GM18868 (cell line): ENCODE measurements at regions not wholly inside any gene's neighbourhood (a gene's known extent, or its start where the extent isn't known, plus 50 kb on each side); places are given as distances from the start of the nearest gene placed in this dataset.

ENCODE experiments used
- ATAC-seq: cut with Tn5 transposase; IDR thresholded peaks from one replicate; pipeline ENCODE4 v1.9.1; 2021; ENCODE audit warnings: mild to moderate bottlenecking, moderate library complexity; ENCODE audit not compliant: unreplicated experiment

DNA sequence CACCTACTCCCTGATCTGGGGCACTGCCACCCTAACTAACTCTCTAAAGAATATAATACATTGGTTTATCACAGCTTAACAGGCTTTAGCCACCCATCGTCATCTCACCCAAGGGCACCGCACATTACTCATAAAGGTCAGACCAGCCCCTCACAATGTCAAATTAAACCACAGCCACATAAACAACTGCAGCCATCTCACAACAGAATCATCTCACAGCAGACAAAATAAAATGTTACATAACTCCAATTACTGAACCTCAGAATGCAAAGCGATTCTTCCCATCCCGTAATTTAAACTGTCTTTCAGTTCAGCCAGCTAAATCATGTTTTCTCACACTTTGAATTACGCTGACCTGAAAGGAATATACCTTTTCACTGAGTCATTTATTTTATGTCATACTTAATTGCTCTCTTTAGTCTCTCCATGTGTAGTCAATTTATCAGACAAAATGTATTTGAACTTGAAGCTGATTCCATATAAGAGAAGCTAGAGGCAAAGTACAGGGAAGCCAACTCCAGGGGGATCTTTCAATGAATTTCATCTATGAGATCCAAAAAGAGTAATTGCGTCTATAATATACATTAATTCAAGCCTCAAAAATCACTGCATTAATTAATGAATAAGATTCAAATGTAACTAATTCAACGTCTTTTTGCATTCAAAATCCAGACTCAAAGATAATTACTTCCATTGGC is 96.9 kb upstream of the NEBL start:
- ATAC-seq: no peak

- ATAC-seq: no peak
Measured at GRCh38 chr10:20993389-20993788, 96.3 kb upstream of the NEBL start.

- ATAC-seq: no peak
Measured at GRCh38 chr10:20991526-20991925, 94.4 kb upstream of the NEBL start.

DNA sequence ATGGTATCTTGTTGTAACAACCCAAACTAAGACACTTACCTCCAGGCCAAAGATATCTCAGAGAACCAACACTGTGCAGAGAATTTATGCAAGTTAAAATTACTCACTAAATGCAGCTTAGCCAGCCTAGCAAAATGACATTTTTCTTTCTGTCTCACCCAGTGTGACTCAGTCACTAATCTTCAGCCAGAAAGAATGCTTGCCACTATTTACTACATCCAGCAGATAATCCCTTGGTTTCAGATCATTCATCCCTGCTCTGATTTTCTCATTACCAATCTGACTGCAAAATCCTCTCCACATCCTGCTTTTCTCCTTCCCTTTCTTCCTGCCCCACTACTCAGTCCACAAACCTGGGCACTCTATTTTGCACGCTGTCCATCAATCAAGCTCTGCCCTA is 93.5 kb upstream of the NEBL start:
- ATAC-seq: no peak

- ATAC-seq: no peak
Measured at GRCh38 chr10:20988357-20988983, 91.4 kb upstream of the NEBL start.

- no peak for ATAC-seq
Measured at GRCh38 chr10:20986049-20986448, 88.9 kb upstream of the NEBL start.

DNA sequence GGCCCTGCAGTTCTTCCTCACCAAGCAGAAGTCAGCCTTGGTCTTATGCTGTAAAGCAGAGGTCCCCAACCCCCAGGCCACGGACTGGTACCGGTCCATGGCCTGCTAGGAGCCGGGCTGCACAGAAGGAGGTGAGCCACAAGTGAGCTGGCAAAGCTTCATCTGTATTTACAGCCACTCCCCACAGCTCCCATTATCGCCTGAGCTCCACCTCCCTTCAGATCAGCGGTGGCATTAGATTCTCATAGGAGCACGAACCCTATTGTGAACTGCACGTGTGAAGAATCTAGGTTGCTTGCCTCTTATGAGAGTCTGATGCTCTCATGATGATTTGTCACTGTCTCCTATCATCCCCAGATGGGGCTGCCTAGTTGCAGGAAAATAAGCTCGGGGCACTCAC is 87.6 kb upstream of the NEBL start:
- no peak for ATAC-seq

DNA sequence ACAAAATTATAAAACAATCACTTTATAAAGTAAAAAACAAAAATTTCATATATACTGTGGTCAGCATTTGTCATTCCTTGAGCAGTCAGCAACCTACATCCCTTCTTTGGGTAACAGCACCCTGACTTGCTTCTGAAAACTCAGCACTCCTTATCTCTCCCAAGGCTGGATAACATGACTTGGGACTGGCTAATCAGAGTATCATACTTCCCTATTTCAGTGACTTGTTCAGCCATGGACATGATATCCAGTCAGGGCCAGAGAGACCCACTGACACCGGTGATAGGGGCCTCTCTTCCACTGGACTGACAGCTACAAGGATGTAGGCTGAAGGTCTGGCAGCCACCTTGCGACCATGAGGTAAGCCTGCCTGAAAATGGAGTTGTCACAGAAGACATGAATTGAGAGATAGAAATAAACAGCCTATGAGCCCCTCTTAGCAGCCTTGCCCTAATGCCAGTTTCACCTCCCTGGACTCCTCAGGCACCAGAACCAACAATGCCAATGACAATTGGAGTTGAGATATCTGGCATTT is 84.4 kb upstream of the NEBL start:
- no peak for ATAC-seq

DNA sequence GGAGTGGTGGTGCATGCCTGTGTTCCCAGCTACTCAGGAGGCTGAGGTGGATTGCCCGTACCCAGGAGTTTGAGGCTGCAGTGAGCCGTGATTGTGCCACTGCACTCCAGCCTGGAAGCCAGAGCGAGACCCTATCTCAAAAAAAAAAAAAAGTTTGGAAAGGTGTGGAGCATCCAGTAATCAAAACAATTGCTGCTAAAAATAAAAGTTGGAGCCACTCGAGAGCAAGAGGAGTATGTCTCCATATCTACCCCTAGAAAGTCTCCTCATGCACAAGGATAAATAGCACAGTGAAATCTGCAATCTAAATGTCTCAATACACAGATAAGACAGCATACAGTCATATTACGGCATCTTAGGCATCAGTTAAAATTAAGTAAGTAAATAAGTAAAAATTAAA is 81.5 kb upstream of the NEBL start:
- no peak for ATAC-seq

GRCh38 chr10:20977300-20977699 is 80.2 kb upstream of the NEBL start:
- no peak for ATAC-seq

DNA sequence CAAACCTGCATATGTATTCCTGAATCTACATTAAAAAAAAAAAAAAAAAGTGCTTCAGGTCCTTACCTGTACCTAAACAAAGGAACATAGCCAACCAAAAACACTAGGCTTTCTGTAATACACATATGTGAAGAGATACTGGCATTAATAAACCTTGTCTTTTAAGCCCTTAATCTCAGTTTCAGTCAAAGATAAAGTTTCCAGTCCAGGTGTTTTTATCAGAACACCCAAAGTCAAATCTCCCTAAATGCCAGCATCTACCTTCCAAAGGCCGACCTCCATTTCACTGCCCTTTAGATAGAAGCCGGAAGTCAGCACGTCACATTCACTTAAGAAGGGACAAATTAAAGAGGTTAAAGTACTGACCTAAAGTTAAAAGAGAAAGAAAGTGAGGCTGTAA is 79.8 kb upstream of the NEBL start:
- no peak for ATAC-seq

DNA sequence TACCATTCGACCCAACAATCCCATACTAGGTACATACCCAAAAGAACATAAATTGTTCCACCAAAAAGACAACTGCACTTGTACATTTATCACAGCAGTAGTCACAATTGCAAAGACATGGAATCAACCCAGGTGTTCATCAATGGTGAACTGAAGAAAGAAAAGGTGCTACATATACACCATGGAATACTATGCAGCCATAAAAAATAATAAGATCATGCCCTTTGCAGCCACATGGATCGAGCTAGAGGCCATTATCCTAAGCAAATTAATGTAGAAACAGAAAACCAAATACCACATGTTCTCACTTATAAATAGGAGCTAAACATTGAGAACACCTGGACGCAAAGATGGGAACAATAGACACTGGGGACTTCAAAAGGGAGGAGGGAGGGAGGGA is 79.3 kb upstream of the NEBL start:
- ATAC-seq: no peak

DNA sequence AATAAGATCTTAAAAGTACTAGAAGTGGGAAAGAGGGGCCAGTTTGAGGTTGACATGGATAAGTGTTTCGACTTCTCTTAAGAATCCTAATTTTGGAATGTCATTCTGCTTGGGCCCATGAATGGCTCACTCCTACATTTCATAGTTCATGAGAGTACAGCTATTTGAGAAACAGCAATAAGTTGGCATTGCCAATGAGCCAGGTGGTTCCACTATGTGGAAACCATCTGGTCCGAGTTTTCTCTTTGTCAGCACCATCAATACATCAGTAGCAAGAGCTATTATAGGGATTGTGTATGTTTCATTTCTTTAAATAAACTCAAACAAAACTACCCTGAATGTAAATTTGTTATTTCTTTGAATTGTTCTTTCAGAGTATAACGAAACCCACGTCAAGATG is 78.1 kb upstream of the NEBL start:
- ATAC-seq: no peak

GRCh38 chr10:20972925-20973324 is 75.8 kb upstream of the NEBL start:
- ATAC-seq: no peak

DNA sequence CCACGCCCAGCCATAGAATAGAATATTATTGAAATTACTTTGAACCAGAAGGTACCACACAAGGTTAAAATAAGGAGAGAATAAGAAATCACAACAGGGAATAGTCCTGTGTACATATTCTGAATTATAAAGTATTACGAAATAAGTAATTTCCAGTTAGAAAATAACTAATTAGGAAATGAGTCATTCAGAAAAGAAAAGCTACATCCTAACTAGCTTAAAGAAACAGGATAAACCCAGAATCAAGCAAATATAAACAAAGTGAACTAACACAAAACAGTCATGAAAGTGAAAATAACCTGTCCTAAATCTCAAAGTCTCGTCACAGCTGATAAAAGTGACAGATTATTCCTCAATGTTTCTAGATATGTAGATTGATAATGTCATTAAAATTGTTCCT is 74.8 kb upstream of the NEBL start:
- ATAC-seq: no peak

DNA sequence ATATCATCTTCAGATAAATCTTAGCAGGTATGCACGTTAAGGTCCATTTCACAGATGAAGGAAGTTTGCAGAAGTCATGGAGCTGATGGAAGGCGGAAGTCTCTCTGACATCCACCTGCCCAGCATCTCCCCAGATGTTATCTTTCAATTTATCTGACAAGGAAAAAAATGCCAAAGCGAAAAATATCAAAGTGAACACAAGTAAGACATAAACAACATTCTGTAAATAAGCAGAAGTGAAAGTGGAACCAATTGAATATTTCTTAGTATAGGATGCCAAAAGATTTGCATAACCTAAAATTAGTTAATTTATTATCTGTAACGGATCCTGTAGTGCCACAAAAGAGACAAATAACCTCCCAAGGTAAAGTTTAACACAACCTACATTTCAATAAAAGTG is 73.6 kb upstream of the NEBL start:
- peak; percentile 93 for ATAC-seq

DNA sequence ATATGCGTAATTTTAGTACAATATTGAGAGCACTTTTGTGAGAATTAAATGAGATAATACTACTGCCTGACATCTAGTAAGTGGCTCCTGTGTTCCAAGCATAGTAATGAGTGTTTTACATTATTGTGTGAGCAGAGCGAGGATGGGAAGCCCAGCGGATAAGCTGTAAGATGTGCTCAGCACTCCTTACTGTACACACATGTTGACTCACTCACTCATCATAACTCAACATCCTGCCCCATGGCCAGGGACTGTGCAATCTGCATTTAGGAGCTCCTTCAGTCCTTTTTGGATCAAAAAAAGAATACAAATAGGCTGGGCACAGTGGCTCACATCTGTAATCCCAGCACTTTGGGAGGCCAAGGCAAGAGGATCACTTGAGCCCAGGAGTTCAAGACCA is 72.9 kb upstream of the NEBL start:
- no peak for ATAC-seq

GRCh38 chr10:20966426-20966825 is 69.3 kb upstream of the NEBL start:
- ATAC-seq: no peak

DNA sequence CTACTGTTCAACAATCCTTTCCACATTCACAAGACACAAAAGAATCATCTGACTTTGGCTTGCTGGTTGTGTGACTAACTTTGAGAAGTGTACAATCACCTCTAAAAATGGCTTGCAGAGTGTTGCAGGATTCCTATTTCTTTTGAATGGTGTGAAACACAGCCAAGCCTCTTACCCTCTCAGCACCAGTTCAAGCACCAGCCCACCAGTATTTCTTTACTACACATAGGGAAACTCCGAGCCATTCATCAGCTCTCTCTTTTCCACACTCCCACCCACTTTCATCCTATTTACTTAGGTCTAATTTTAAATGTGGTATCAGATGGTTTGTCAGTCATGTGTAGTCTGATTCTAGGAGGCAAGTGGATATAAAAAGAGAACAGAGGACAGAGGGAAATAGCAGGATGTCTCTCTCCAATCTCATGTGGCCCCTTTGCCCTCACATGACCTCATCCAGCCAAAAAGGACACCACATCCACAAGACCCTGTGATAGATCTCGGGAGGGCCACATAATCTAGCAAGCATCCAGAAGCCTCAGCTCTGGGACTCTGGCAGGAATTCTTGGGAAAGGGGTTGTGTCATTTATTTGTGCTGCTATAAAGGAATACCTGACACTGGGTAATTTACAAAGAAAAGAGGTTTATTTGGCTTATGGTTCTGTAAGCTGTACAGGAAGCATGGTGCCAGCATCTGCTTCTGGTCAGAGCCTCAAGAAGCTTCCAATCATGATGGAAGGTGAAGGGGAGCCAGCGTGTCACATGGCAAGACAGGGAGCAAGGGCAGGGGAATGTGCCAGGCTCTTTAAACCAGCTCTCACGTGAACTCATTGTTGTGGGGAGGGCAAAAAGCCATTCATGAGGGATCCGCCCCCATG is 66.8 kb upstream of the NEBL start:
- ATAC-seq: no peak

DNA sequence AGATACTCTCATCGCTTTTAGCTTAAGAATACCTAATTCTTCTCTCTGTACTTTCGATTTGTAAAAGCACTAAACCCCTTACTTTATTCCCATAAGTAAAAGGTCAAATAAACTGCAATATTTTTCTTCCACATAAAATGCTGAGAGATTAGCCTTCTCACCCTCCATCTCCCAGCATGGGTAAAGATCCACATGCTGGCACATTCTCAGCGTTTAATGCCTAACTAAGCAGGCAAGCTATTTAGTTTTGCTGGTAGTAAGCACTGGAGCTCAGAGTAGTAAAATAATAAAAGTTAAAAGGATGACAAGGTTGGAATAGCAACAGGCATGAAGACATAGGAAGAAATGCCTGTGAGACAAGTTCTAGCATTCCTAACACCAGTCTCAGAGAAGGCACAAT is 65.9 kb upstream of the NEBL start:
- no peak for ATAC-seq

- no peak for ATAC-seq
Measured at GRCh38 chr10:20962165-20962564, 65.1 kb upstream of the NEBL start.

GRCh38 chr10:20959242-20959641 is 62.1 kb upstream of the NEBL start:
- no peak for ATAC-seq
